ENCODE measurements at regions not wholly inside any gene's neighbourhood (a gene's known extent, or its start where the extent isn't known, plus 50 kb on each side); places are given as distances from the start of the nearest gene placed in this dataset.
A peak's percentile ranks its signal among the peaks of the same experiment; 100 is the strongest.

DNA sequence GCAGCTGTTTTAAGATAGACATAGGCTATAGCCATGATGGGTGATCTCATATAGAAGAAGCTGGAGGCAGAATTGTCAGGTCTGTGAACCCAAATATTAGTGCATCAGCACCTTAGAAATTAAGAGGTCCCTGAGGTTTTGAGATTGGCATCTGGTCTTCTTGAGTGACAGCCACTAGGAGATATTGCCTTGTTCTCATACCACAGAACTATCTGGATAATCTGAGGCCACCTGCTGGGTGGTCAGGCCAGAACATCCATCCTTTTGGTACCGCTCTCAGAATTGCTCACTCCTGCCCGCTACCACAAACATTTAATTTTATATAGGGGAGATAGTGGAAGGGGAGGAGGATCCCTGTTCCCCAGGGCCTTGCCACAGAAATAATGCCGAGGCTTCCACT, 210.6 kb upstream of the ZPLD1 start:
- no peak for TF ChIP-seq NFRKB (IDR thresholded peaks at IDR 0.05)
- TF ChIP-seq, protein P1, sequence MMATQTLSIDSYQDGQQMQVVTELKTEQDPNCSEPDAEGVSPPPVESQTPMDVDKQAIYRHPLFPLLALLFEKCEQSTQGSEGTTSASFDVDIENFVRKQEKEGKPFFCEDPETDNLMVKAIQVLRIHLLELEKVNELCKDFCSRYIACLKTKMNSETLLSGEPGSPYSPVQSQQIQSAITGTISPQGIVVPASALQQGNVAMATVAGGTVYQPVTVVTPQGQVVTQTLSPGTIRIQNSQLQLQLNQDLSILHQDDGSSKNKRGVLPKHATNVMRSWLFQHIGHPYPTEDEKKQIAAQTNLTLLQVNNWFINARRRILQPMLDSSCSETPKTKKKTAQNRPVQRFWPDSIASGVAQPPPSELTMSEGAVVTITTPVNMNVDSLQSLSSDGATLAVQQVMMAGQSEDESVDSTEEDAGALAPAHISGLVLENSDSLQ (IDR thresholded peaks at IDR 0.05) = peak; percentile 73
- no peak for TF ChIP-seq TARDBP (IDR thresholded peaks at IDR 0.05)
- no peak for TF ChIP-seq ARNT (IDR thresholded peaks at IDR 0.05)
- no peak for TF ChIP-seq SUZ12 (IDR thresholded peaks at IDR 0.05)
- no peak for TF ChIP-seq L3MBTL2 (conservative IDR thresholded peaks at IDR 0.05)
- TF ChIP-seq SP1 (IDR thresholded peaks at IDR 0.05) = no peak
- TF ChIP-seq FOXK2 (IDR thresholded peaks at IDR 0.05) = no peak
- TF ChIP-seq FOXA1 (IDR thresholded peaks at IDR 0.05) = no peak
- no peak for TF ChIP-seq FOXM1 (IDR thresholded peaks at IDR 0.05; ENCODE audit: borderline replicate concordance)

All from HEK293T (cell line).